HG03354 (cell line): ENCODE measurements at regions not wholly inside any gene's neighbourhood (a gene's known extent, or its start where the extent isn't known, plus 50 kb on each side); places are given as distances from the start of the nearest gene placed in this dataset.

Source experiments
- ATAC-seq: cut with Tn5 transposase; IDR thresholded peaks from one replicate; pipeline ENCODE4 v1.9.1; 2021; ENCODE audit warnings: mild to moderate bottlenecking; ENCODE audit not compliant: unreplicated experiment, poor library complexity, severe bottlenecking

- ATAC-seq = no peak
These were observed 478.6 kb upstream of the C9orf72 start for GRCh38 chr9:28051559-28052503.

- no peak for ATAC-seq
These were observed 480.0 kb upstream of the C9orf72 start for GRCh38 chr9:28053096-28053777.

GRCh38 chr9:28056006-28056405 lies 482.7 kb upstream of the C9orf72 start:
- no peak for ATAC-seq

- ATAC-seq = no peak
These were observed 483.2 kb upstream of the C9orf72 start for GRCh38 chr9:28056466-28056865.

GRCh38 chr9:28059192-28059591 lies 485.9 kb upstream of the C9orf72 start:
- ATAC-seq = no peak

GRCh38 chr9:28064241-28064815 lies 491.0 kb upstream of the C9orf72 start:
- ATAC-seq = no peak

GRCh38 chr9:28073270-28073669 lies 500.0 kb upstream of the C9orf72 start:
- peak; percentile 52 for ATAC-seq

- no peak for ATAC-seq
These were observed 506.4 kb upstream of the C9orf72 start for GRCh38 chr9:28079677-28080076.

GRCh38 chr9:28082671-28083070 lies 509.4 kb upstream of the C9orf72 start:
- ATAC-seq = no peak

GRCh38 chr9:28086881-28087280 lies 513.6 kb upstream of the C9orf72 start:
- ATAC-seq = no peak

GRCh38 chr9:28092981-28093936 lies 520.0 kb upstream of the C9orf72 start:
- ATAC-seq = no peak

- no peak for ATAC-seq
These were observed 528.2 kb upstream of the C9orf72 start for GRCh38 chr9:28101509-28101908.

- no peak for ATAC-seq
These were observed 531.7 kb upstream of the C9orf72 start for GRCh38 chr9:28105001-28105400.

- ATAC-seq = no peak
These were observed 546.9 kb upstream of the C9orf72 start for GRCh38 chr9:28120184-28120583.

- no peak for ATAC-seq
These were observed 547.3 kb upstream of the C9orf72 start for GRCh38 chr9:28120626-28121025.

- no peak for ATAC-seq
These were observed 548.1 kb upstream of the C9orf72 start for GRCh38 chr9:28121366-28121765.

- no peak for ATAC-seq
These were observed 551.6 kb upstream of the C9orf72 start for GRCh38 chr9:28124917-28125316.

- ATAC-seq = no peak
These were observed 553.8 kb upstream of the C9orf72 start for GRCh38 chr9:28127101-28127500.

- ATAC-seq = no peak
These were observed 561.2 kb upstream of the C9orf72 start for GRCh38 chr9:28134446-28134976.
